ENCODE measurements at regions not wholly inside any gene's neighbourhood (a gene's known extent, or its start where the extent isn't known, plus 50 kb on each side); places are given as distances from the start of the nearest gene placed in this dataset.

DNA sequence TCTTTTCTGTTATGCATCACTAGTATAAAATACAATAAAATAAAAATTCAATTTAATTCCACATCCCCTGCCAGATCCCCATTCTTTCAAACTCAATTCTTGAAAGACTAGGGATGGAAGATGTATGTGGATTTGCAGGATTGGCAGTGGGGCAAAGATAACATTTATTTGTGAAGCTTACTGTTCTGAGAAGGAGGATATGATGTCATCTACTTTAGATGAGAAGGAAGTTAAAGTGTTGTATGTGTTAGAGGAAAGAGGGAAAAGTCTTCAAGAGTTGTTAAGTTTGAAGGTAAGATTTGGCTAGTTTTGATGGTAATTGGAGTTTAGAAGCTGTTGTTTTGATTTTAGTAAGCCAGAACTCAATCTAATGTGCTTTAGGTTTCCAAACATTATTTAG is 845.1 kb upstream of the NR2F2 start:
- TF ChIP-seq, protein P1, sequence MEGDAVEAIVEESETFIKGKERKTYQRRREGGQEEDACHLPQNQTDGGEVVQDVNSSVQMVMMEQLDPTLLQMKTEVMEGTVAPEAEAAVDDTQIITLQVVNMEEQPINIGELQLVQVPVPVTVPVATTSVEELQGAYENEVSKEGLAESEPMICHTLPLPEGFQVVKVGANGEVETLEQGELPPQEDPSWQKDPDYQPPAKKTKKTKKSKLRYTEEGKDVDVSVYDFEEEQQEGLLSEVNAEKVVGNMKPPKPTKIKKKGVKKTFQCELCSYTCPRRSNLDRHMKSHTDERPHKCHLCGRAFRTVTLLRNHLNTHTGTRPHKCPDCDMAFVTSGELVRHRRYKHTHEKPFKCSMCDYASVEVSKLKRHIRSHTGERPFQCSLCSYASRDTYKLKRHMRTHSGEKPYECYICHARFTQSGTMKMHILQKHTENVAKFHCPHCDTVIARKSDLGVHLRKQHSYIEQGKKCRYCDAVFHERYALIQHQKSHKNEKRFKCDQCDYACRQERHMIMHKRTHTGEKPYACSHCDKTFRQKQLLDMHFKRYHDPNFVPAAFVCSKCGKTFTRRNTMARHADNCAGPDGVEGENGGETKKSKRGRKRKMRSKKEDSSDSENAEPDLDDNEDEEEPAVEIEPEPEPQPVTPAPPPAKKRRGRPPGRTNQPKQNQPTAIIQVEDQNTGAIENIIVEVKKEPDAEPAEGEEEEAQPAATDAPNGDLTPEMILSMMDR (IDR thresholded peaks at IDR 0.05), result no peak
- TF ChIP-seq POLR2AphosphoS5 (IDR thresholded peaks at IDR 0.05) (no peak), POLR2A (IDR thresholded peaks at IDR 0.05) (no peak), EP300 (IDR thresholded peaks at IDR 0.05) (no peak)
